ENCODE measurements at regions not wholly inside any gene's neighbourhood (a gene's known extent, or its start where the extent isn't known, plus 50 kb on each side); places are given as distances from the start of the nearest gene placed in this dataset.

DNA sequence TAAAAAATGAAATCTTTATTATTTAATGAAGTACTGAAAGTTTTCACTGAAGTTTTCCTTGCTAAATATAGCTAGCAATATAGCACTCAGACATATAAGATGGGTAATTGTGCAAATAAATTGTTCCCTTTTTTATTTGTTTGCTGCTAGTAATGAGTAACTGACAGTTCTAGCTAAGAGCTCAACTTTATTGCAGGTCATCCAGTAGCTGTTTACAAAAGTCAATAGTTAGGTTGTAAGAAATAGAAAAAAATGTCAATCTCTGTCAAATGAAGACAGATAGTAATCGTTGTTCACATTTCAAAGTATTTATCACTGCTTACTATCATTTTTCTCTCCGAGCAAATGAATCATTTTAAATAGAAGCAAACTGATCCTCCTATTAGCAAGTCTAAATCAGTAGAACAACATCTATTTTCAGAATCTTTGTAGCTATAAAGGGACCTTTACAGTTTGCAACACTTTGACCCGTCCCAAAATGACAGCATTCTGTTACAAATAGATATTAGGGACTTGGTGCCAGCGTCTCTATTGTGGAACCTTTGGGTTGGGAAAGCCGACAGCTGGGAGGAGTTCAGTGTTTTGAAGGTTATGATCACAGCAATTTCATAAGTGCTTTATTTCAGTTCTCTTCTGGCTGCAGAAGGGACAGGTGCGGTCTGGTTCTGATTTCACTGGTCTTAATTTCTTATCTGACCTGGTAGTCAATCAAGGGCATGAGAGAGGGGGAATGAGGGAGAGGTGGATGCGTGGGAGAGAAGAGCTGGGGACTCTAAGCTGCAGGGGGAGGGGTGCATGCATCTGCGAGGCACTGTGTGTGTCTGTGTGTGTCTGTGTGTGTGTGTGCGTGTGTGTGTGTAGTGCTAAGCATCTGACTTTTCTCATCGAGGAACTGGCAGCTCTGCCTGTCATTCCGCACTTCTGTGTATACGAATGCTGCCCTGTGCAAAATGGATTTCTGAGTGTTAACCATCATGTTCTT is 227.9 kb upstream of the PITX2 start:
- TF ChIP-seq, protein P1, sequence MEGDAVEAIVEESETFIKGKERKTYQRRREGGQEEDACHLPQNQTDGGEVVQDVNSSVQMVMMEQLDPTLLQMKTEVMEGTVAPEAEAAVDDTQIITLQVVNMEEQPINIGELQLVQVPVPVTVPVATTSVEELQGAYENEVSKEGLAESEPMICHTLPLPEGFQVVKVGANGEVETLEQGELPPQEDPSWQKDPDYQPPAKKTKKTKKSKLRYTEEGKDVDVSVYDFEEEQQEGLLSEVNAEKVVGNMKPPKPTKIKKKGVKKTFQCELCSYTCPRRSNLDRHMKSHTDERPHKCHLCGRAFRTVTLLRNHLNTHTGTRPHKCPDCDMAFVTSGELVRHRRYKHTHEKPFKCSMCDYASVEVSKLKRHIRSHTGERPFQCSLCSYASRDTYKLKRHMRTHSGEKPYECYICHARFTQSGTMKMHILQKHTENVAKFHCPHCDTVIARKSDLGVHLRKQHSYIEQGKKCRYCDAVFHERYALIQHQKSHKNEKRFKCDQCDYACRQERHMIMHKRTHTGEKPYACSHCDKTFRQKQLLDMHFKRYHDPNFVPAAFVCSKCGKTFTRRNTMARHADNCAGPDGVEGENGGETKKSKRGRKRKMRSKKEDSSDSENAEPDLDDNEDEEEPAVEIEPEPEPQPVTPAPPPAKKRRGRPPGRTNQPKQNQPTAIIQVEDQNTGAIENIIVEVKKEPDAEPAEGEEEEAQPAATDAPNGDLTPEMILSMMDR (IDR thresholded peaks at IDR 0.05): no peak
- no peak for TF ChIP-seq POLR2A (IDR thresholded peaks at IDR 0.05)
